IgD-negative memory B cell (primary cell): ENCODE measurements at regions not wholly inside any gene's neighbourhood (a gene's known extent, or its start where the extent isn't known, plus 50 kb on each side); places are given as distances from the start of the nearest gene placed in this dataset.
A peak's percentile ranks its signal among the peaks of the same experiment; 100 is the strongest.

Experiments
- H3K27ac Mint-ChIP-seq, 3 donors: one replicate each; pipeline ENCODE4 v1.8.0; 2020 to 2022; ENCODE audit warnings: mild to moderate bottlenecking in 3 of 3, mixed read lengths in 3 of 3, moderate library complexity in 1 of 3
- H3K27me3 Mint-ChIP-seq: one replicate; pipeline ENCODE4 v1.8.0; 2021; ENCODE audit warnings: mixed read lengths
- H3K36me3 Mint-ChIP-seq: one replicate; pipeline ENCODE4 v1.8.0; 2020; ENCODE audit warnings: mild to moderate bottlenecking, mixed read lengths
- H3K4me1 Mint-ChIP-seq, 3 donors: one replicate each; pipeline ENCODE4 v1.8.0; 2020 to 2022; ENCODE audit warnings: mixed read lengths in 3 of 3, mild to moderate bottlenecking in 1 of 3
- H3K4me3 Mint-ChIP-seq, 4 donors: one replicate each; pipeline ENCODE4 v1.8.0; 2020 to 2022; ENCODE audit warnings: mild to moderate bottlenecking in 4 of 4, mixed read lengths in 4 of 4, moderate library complexity in 3 of 4
- H3K9me3 Mint-ChIP-seq, 3 donors: one replicate each; pipeline ENCODE4 v1.8.0; 2020 to 2021; ENCODE audit warnings: mixed read lengths in 3 of 3, mild to moderate bottlenecking in 1 of 3

- no peak overlapping the region for H3K27ac Mint-ChIP-seq
- H3K4me1 Mint-ChIP-seq = peaks cover 20 to 25% (median 22%) of the 10 kb centered on the region in 3 donors
- peaks cover 0 to 7% (median 0%) of the 10 kb centered on the region in 3 donors for H3K9me3 Mint-ChIP-seq
- H3K27me3 Mint-ChIP-seq = peaks cover 2% of the 10 kb centered on the region
- peak overlapping the region in 2 of 4 donors; percentile 1 to 46 for H3K4me3 Mint-ChIP-seq
- no peaks in the 10 kb centered on the region for H3K36me3 Mint-ChIP-seq
These were observed 196.9 kb upstream of the RHOBTB1 start for GRCh38 chr10:61140765-61141392.

GRCh38 chr10:61139592-61139953 lies 195.6 kb upstream of the RHOBTB1 start:
- peaks cover 0 to 7% (median 0%) of the 10 kb centered on the region in 3 donors for H3K9me3 Mint-ChIP-seq
- no peaks in the 10 kb centered on the region for H3K27me3 Mint-ChIP-seq
- H3K4me1 Mint-ChIP-seq = peaks cover 31 to 38% (median 32%) of the 10 kb centered on the region in 3 donors
- no peaks in the 10 kb centered on the region for H3K36me3 Mint-ChIP-seq
- no peak overlapping the region for H3K4me3 Mint-ChIP-seq
- H3K27ac Mint-ChIP-seq = peak overlapping the region in 1 of 3 donors; percentile 65

- Mint-ChIP-seq H3K27me3 (no peaks in the 10 kb centered on the region), H3K4me3 (no peak overlapping the region), H3K36me3 (no peaks in the 10 kb centered on the region), H3K9me3 (peaks cover 0 to 7% (median under 1%) of the 10 kb centered on the region in 3 donors), H3K27ac (no peak overlapping the region), H3K4me1 (peaks cover 34 to 39% (median 36%) of the 10 kb centered on the region in 3 donors)
These were observed 195.0 kb upstream of the RHOBTB1 start for GRCh38 chr10:61138708-61139591.

- H3K4me3 Mint-ChIP-seq = peak overlapping the region in 2 of 4 donors; percentile 56 to 77
- H3K36me3 Mint-ChIP-seq = peaks cover 2% of the 10 kb centered on the region
- peaks cover 41 to 47% (median 44%) of the 10 kb centered on the region in 3 donors for H3K4me1 Mint-ChIP-seq
- H3K27me3 Mint-ChIP-seq = no peaks in the 10 kb centered on the region
- peaks cover 0 to 8% (median 2%) of the 10 kb centered on the region in 3 donors for H3K9me3 Mint-ChIP-seq
- peak overlapping the region; percentile 85 to 99 (median 96) for H3K27ac Mint-ChIP-seq
These were observed 192.2 kb upstream of the RHOBTB1 start for GRCh38 chr10:61136139-61136538.

GRCh38 chr10:61135276-61135721 lies 191.3 kb upstream of the RHOBTB1 start:
- Mint-ChIP-seq H3K4me1 (peaks cover 38 to 42% (median 41%) of the 10 kb centered on the region in 3 donors), H3K27ac (peak overlapping the region; percentile 85 to 99 (median 96)), H3K9me3 (peaks cover 0 to 8% (median 2%) of the 10 kb centered on the region in 3 donors), H3K36me3 (peaks cover 2% of the 10 kb centered on the region), H3K27me3 (no peaks in the 10 kb centered on the region), H3K4me3 (peak overlapping the region; percentile 60 to 85 (median 72))

- Mint-ChIP-seq H3K27ac (no peak overlapping the region), H3K27me3 (no peaks in the 10 kb centered on the region), H3K4me3 (no peak overlapping the region), H3K9me3 (peaks cover 0 to 15% (median 2%) of the 10 kb centered on the region in 3 donors), H3K4me1 (peaks cover 30 to 33% (median 32%) of the 10 kb centered on the region in 3 donors), H3K36me3 (peaks cover 2% of the 10 kb centered on the region)
These were observed 186.4 kb upstream of the RHOBTB1 start for GRCh38 chr10:61130366-61130765.

- H3K4me3 Mint-ChIP-seq = no peak overlapping the region
- no peak overlapping the region for H3K27ac Mint-ChIP-seq
- no peaks in the 10 kb centered on the region for H3K27me3 Mint-ChIP-seq
- H3K36me3 Mint-ChIP-seq = no peaks in the 10 kb centered on the region
- peaks cover 0 to 8% (median 0%) of the 10 kb centered on the region in 3 donors for H3K9me3 Mint-ChIP-seq
- H3K4me1 Mint-ChIP-seq = peaks cover 33 to 44% (median 43%) of the 10 kb centered on the region in 3 donors
These were observed 184.2 kb upstream of the RHOBTB1 start for GRCh38 chr10:61128196-61128595.

GRCh38 chr10:61125560-61126170 lies 181.7 kb upstream of the RHOBTB1 start:
- Mint-ChIP-seq H3K36me3 (peaks cover 1% of the 10 kb centered on the region), H3K9me3 (peaks cover 0 to 6% (median 0%) of the 10 kb centered on the region in 3 donors), H3K4me3 (peak overlapping the region; percentile 10 to 83 (median 54)), H3K27me3 (no peaks in the 10 kb centered on the region), H3K27ac (peak overlapping the region; percentile 75 to 78 (median 75)), H3K4me1 (peaks cover 37 to 51% (median 46%) of the 10 kb centered on the region in 3 donors)

- Mint-ChIP-seq H3K27me3 (no peaks in the 10 kb centered on the region), H3K9me3 (peaks cover 0 to 6% (median 0%) of the 10 kb centered on the region in 3 donors), H3K36me3 (peaks cover 1% of the 10 kb centered on the region), H3K4me3 (peak overlapping the region in 3 of 4 donors; percentile 28 to 83 (median 71)), H3K27ac (peak overlapping the region; percentile 75 to 85 (median 75)), H3K4me1 (peaks cover 37 to 51% (median 46%) of the 10 kb centered on the region in 3 donors)
These were observed 181.0 kb upstream of the RHOBTB1 start for GRCh38 chr10:61124756-61125530.

GRCh38 chr10:61120805-61121204 lies 176.8 kb upstream of the RHOBTB1 start:
- Mint-ChIP-seq H3K27me3 (peaks cover 2% of the 10 kb centered on the region), H3K27ac (peak overlapping the region in 1 of 3 donors; percentile 48), H3K4me3 (no peak overlapping the region), H3K4me1 (peaks cover 28 to 39% (median 37%) of the 10 kb centered on the region in 3 donors), H3K9me3 (no peaks in the 10 kb centered on the region), H3K36me3 (peaks cover 3% of the 10 kb centered on the region)

GRCh38 chr10:61119573-61119972 lies 175.6 kb upstream of the RHOBTB1 start:
- peaks cover 17 to 27% (median 25%) of the 10 kb centered on the region in 3 donors for H3K4me1 Mint-ChIP-seq
- no peak overlapping the region for H3K27ac Mint-ChIP-seq
- H3K27me3 Mint-ChIP-seq = peaks cover 7% of the 10 kb centered on the region
- H3K36me3 Mint-ChIP-seq = peaks cover 3% of the 10 kb centered on the region
- no peaks in the 10 kb centered on the region for H3K9me3 Mint-ChIP-seq
- no peak overlapping the region for H3K4me3 Mint-ChIP-seq

- Mint-ChIP-seq H3K27me3 (peaks cover 7% of the 10 kb centered on the region), H3K4me3 (no peak overlapping the region), H3K27ac (no peak overlapping the region), H3K9me3 (no peaks in the 10 kb centered on the region), H3K4me1 (peaks cover 1 to 3% (median 2%) of the 10 kb centered on the region in 3 donors), H3K36me3 (peaks cover 1% of the 10 kb centered on the region)
These were observed 171.9 kb upstream of the RHOBTB1 start for GRCh38 chr10:61115897-61116296.

GRCh38 chr10:61112771-61113170 lies 168.8 kb upstream of the RHOBTB1 start:
- H3K4me1 Mint-ChIP-seq = no peaks in the 10 kb centered on the region
- H3K36me3 Mint-ChIP-seq = peaks cover under 1% of the 10 kb centered on the region
- H3K9me3 Mint-ChIP-seq = no peaks in the 10 kb centered on the region
- H3K27ac Mint-ChIP-seq = no peak overlapping the region
- no peak overlapping the region for H3K4me3 Mint-ChIP-seq
- H3K27me3 Mint-ChIP-seq = peaks cover 6% of the 10 kb centered on the region

GRCh38 chr10:61110936-61111335 lies 167.0 kb upstream of the RHOBTB1 start:
- H3K36me3 Mint-ChIP-seq = peaks cover 2% of the 10 kb centered on the region
- H3K9me3 Mint-ChIP-seq = no peaks in the 10 kb centered on the region
- peaks cover 10% of the 10 kb centered on the region for H3K27me3 Mint-ChIP-seq
- no peak overlapping the region for H3K27ac Mint-ChIP-seq
- H3K4me3 Mint-ChIP-seq = no peak overlapping the region
- H3K4me1 Mint-ChIP-seq = no peaks in the 10 kb centered on the region
